ENCODE measurements at regions not wholly inside any gene's neighbourhood (a gene's known extent, or its start where the extent isn't known, plus 50 kb on each side); places are given as distances from the start of the nearest gene placed in this dataset.

DNA sequence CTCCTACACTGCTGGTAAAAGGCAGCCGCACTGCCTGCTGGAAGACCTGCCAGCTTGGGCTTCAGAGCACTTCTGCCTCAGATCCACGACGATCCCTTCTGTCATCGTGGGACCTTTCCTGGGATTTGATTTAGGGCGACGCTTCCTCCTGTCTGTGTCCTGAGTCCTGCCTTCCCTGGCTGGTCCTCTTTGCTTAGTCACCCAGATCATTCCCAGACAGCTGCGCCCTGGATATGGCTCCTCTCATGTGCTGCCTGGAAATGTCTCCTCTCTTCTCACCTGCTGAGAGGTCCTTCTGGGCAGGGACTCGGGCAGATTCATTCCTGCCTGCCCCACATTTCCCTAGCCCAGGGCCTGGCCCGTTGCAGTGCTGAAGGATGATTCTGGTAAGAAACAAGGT lies 72.4 kb upstream of the POU3F1 start:
- H3K9ac ChIP-seq (ENCODE audit: extremely low read depth, insufficient read length, low read length) = no peak overlapping the region
- Mint-ChIP-seq H3K9me3 (no peaks in the 10 kb centered on the region), H3K27ac (peak overlapping the region in 2 of 3 experiments; percentile 38 to 63; a peak in 2 of 7 replicates), H3K4me3 (no peak overlapping the region), H3K27me3 (ENCODE audit: low read depth) (no peaks in the 10 kb centered on the region; the same call in 1 of the 2 replicates), H3K36me3 (ENCODE audit: insufficient read depth in 1 of 3, low read depth in 3 of 3) (no peaks in the 10 kb centered on the region; a peak in 1 of 7 replicates), H3K4me1 (peaks cover 19 to 37% of the 10 kb centered on the region in 2 experiments)
- no peaks in the 10 kb centered on the region for H3K23me2 ChIP-seq (ENCODE audit: insufficient read length, low read depth, low read length, poor library complexity, severe bottlenecking)
- H3K4ac ChIP-seq (ENCODE audit: low read depth, low read length) = no peak overlapping the region
- H3K23ac ChIP-seq (ENCODE audit: insufficient read length, low read depth, low read length) = no peak overlapping the region
- no peak overlapping the region for H3T11ph ChIP-seq (ENCODE audit: low read length)
- no peaks in the 10 kb centered on the region for H3K79me2 ChIP-seq (ENCODE audit: insufficient read depth, low read length)
- H3K4me1 ChIP-seq (ENCODE audit: insufficient read depth, low read length) = no peaks in the 10 kb centered on the region; the same call in 1 of the 2 replicates
- H3K27me3 ChIP-seq (ENCODE audit: insufficient read depth, low read length) = no peaks in the 10 kb centered on the region
- H3K18ac ChIP-seq (ENCODE audit: insufficient read length, low read depth, low read length) = no peak overlapping the region
- no peak overlapping the region for H4K91ac ChIP-seq (ENCODE audit: insufficient read length, low read depth, low read length)
- H4K20me1 ChIP-seq (ENCODE audit: control insufficient read depth, insufficient read depth, insufficient read length) = no peaks in the 10 kb centered on the region
- no peaks in the 10 kb centered on the region for H3K9me3 ChIP-seq (ENCODE audit: control insufficient read depth, low read depth, low read length)
- no peak overlapping the region for H2BK120ac ChIP-seq (ENCODE audit: low read depth, low read length, poor library complexity, severe bottlenecking)
- H3K79me1 ChIP-seq (ENCODE audit: insufficient read depth, low read depth, low read length, poor library complexity, severe bottlenecking) = no peaks in the 10 kb centered on the region
- no peak overlapping the region for H3K56ac ChIP-seq (ENCODE audit: insufficient read length, low read depth, low read length)
- WGBS (ENCODE audit: extremely low coverage, insufficient read length, low lambda C conversion rate) = no CpG with 5 or more reads among the region's 9 CpGs
- no peak overlapping the region for H2BK12ac ChIP-seq (ENCODE audit: insufficient read length, low read depth, low read length)
- H4K8ac ChIP-seq (replicated peaks; ENCODE audit: insufficient read length, low read depth, low read length) = no peak overlapping the region
- no peak overlapping the region for H2BK20ac ChIP-seq (ENCODE audit: low read depth, low read length, poor library complexity, severe bottlenecking)
- H3K4me2 ChIP-seq (ENCODE audit: insufficient read depth, insufficient read length, low read length) = no peak overlapping the region
- H2BK5ac ChIP-seq (ENCODE audit: insufficient read length, low read length) = no peak overlapping the region
- no peak overlapping the region for H2AK5ac ChIP-seq (ENCODE audit: insufficient read length, low read length)
- H4K5ac ChIP-seq (ENCODE audit: insufficient read length, low read depth, low read length) = no peak overlapping the region
- TF ChIP-seq, protein P1, sequence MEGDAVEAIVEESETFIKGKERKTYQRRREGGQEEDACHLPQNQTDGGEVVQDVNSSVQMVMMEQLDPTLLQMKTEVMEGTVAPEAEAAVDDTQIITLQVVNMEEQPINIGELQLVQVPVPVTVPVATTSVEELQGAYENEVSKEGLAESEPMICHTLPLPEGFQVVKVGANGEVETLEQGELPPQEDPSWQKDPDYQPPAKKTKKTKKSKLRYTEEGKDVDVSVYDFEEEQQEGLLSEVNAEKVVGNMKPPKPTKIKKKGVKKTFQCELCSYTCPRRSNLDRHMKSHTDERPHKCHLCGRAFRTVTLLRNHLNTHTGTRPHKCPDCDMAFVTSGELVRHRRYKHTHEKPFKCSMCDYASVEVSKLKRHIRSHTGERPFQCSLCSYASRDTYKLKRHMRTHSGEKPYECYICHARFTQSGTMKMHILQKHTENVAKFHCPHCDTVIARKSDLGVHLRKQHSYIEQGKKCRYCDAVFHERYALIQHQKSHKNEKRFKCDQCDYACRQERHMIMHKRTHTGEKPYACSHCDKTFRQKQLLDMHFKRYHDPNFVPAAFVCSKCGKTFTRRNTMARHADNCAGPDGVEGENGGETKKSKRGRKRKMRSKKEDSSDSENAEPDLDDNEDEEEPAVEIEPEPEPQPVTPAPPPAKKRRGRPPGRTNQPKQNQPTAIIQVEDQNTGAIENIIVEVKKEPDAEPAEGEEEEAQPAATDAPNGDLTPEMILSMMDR (conservative IDR thresholded peaks at IDR 0.05) = no peak
- H2BK15ac ChIP-seq (ENCODE audit: low read depth, low read length) = no peak overlapping the region
- no peak overlapping the region for H2AFZ ChIP-seq (ENCODE audit: low read length)
- peak overlapping the region; percentile 53 for H3K14ac ChIP-seq (ENCODE audit: insufficient read depth, low read length)
- DNase-seq = no peak
- H3K27ac ChIP-seq (ENCODE audit: insufficient read length, low read depth, low read length) = no peak overlapping the region

Data from H9 (cell line).